ENCODE measurements at regions not wholly inside any gene's neighbourhood (a gene's known extent, or its start where the extent isn't known, plus 50 kb on each side); places are given as distances from the start of the nearest gene placed in this dataset.
A peak's percentile ranks its signal among the peaks of the same experiment; 100 is the strongest.

- no peak for DNase-seq
Measured at GRCh38 chr9:19732441-19732951, 56.3 kb downstream of the SLC24A2 start.

GRCh38 chr9:19728101-19728500, 60.7 kb downstream of the SLC24A2 start:
- DNase-seq, result peak; percentile 95

GRCh38 chr9:19725970-19726369, 62.9 kb downstream of the SLC24A2 start:
- DNase-seq, result no peak

GRCh38 chr9:19720377-19720776, 68.5 kb downstream of the SLC24A2 start:
- no peak for DNase-seq

- no peak for DNase-seq
Measured at GRCh38 chr9:19703702-19704101, 85.1 kb downstream of the SLC24A2 start.

- no peak for DNase-seq
Measured at GRCh38 chr9:19701991-19702390, 86.8 kb downstream of the SLC24A2 start.

GRCh38 chr9:19701274-19701673, 87.6 kb downstream of the SLC24A2 start:
- no peak for DNase-seq

- no peak for DNase-seq
Measured at GRCh38 chr9:19700699-19701098, 88.1 kb downstream of the SLC24A2 start.

- no peak for DNase-seq
Measured at GRCh38 chr9:19699756-19700155, 89.1 kb downstream of the SLC24A2 start.

GRCh38 chr9:19698960-19699359, 89.9 kb downstream of the SLC24A2 start:
- no peak for DNase-seq

GRCh38 chr9:19694601-19695000, 94.2 kb downstream of the SLC24A2 start:
- no peak for DNase-seq

GRCh38 chr9:19690128-19690527, 98.7 kb downstream of the SLC24A2 start:
- no peak for DNase-seq

GRCh38 chr9:19689328-19690101, 99.3 kb downstream of the SLC24A2 start:
- DNase-seq, result no peak

GRCh38 chr9:19683715-19684114, 105.1 kb downstream of the SLC24A2 start:
- no peak for DNase-seq

GRCh38 chr9:19682397-19682796, 106.4 kb downstream of the SLC24A2 start:
- DNase-seq, result no peak

- DNase-seq, result no peak
Measured at GRCh38 chr9:19681846-19682245, 107.0 kb downstream of the SLC24A2 start.

- no peak for DNase-seq
Measured at GRCh38 chr9:19677924-19678323, 110.9 kb downstream of the SLC24A2 start.

GRCh38 chr9:19675492-19675891, 113.3 kb downstream of the SLC24A2 start:
- DNase-seq, result no peak

GRCh38 chr9:19666575-19666974, 122.3 kb downstream of the SLC24A2 start:
- no peak for DNase-seq

- no peak for DNase-seq
Measured at GRCh38 chr9:19665146-19665863, 123.5 kb downstream of the SLC24A2 start.

- DNase-seq, result no peak
Measured at GRCh38 chr9:19663570-19663969, 125.3 kb downstream of the SLC24A2 start.

- DNase-seq, result no peak
Measured at GRCh38 chr9:19662213-19662612, 126.6 kb downstream of the SLC24A2 start.

- DNase-seq, result no peak
Measured at GRCh38 chr9:19660019-19660418, 128.8 kb downstream of the SLC24A2 start.

- DNase-seq, result no peak
Measured at GRCh38 chr9:19656704-19657103, 132.1 kb downstream of the SLC24A2 start.
